Loucy (cell line): ENCODE measurements at regions not wholly inside any gene's neighbourhood (a gene's known extent, or its start where the extent isn't known, plus 50 kb on each side); places are given as distances from the start of the nearest gene placed in this dataset.

Experiments
- CTCF ChIP-seq: fragments of 200-600 bp; sonication (generic); conservative IDR thresholded peaks from 2 replicates; pipeline ENCODE4 v1.5.1; 2014; ENCODE audit warnings: mild to moderate bottlenecking, antibody characterized with exemption, low read length
- EZH2phosphoT487 ChIP-seq: fragments of 200-600 bp; IDR thresholded peaks from 2 replicates; pipeline ENCODE4 v1.6.1; 2018; ENCODE audit warnings: antibody characterized with exemption, mild to moderate bottlenecking, moderate library complexity, borderline replicate concordance

DNA sequence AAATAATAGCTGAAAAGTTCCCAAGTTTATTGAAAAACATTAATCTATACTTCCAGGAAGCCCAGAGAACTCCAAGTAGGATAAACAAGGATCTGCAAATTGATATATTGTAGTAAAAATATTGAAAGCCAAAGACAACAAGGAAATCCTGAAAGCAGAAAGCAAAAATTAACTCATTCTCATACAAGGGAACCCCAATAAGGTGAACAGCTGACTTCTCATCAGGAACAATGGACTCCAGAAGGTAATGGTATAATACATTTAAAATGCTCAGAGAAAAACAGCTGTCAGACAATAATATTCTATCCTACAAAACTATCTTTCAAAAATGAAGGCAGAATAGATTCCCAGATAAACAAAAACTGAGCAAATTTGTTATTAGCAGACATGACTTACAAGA, 138.1 kb upstream of the BMP4 start:
- TF ChIP-seq CTCF = no peak
- TF ChIP-seq EZH2phosphoT487 = no peak
